ENCODE measurements at regions not wholly inside any gene's neighbourhood (a gene's known extent, or its start where the extent isn't known, plus 50 kb on each side); places are given as distances from the start of the nearest gene placed in this dataset.

GRCh38 chr5:85849411-85849810 is 768.3 kb upstream of the COX7C start (continued):
- TF ChIP-seq CHD7 (IDR thresholded peaks at IDR 0.05; ENCODE audit: insufficient replicate concordance, low read length): no peak
- no peak for TF ChIP-seq ZNF274 (IDR thresholded peaks at IDR 0.05; ENCODE audit: borderline replicate concordance, extremely low read depth, low read length)
- TF ChIP-seq RNF2 (IDR thresholded peaks at IDR 0.05; ENCODE audit: borderline replicate concordance, low read depth, low read length, missing control alignments, poor library complexity, severe bottlenecking): no peak
- no peak for TF ChIP-seq POU5F1 (IDR thresholded peaks at IDR 0.05; ENCODE audit: low read depth, low read length)
- no peak for TF ChIP-seq BCL11A (IDR thresholded peaks at IDR 0.05; ENCODE audit: low read depth in 2 of 2, low read length in 2 of 2)
- TF ChIP-seq TAF1 (IDR thresholded peaks at IDR 0.05; ENCODE audit: low read depth, low read length): no peak

All from H1 (cell line).